COLO829 (cell line): ENCODE measurements at regions not wholly inside any gene's neighbourhood (a gene's known extent, or its start where the extent isn't known, plus 50 kb on each side); places are given as distances from the start of the nearest gene placed in this dataset.
A peak's percentile ranks its signal among the peaks of the same experiment; 100 is the strongest.

Experiments used
- DNase-seq: peaks from one replicate; pipeline ENCODE4 v3.0.0; 2012; ENCODE audit warnings: low spot score

DNA sequence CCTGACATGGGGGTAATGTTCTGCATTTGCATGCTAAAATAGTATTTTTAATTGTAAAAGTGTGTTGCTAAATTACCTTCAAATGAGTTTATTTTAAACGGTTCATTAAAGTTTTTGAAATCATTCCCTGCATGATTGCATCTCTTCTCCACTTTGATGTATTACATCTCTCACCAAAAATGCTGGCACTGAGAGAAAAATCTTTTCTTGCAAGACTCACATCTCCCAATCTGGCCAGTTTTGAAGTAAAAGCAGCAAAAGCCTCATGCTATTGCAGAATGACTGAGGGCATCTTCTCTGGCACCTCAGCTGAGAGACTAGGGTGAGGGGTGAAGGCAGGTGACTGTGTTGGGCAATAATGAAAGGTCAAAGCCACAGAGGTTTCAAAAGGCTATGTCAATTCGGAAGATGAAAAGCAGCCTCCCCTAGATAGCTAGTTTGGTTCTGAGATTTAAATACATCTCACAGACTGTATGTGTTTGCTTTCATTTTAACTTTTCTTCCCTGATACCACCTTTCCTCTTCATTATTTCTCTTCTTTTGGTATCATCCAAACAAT is 292.2 kb upstream of the RAG2 start:
- no peak for DNase-seq

DNA sequence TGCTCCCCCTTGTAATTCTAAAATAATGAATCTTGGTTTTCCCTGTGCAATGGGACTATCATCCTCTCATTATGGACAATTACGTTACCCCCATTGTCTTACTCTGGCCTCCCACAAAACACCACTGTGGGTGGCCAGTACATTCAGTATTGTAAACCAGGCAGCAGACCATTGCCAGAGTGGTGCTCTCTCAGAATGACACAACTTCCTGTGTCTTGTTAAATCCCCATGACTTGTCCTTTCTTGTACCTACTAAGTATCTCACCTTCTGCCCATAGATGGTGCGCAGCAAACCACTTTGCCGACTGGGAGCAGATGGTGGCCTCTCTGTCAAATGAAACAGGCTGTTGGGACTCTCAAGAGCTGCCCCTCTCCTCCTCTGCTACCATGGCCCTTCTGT is 287.1 kb upstream of the RAG2 start:
- no peak for DNase-seq

- no peak for DNase-seq
Observed at GRCh38 chr11:36878737-36879136, 280.7 kb upstream of the RAG2 start.

DNA sequence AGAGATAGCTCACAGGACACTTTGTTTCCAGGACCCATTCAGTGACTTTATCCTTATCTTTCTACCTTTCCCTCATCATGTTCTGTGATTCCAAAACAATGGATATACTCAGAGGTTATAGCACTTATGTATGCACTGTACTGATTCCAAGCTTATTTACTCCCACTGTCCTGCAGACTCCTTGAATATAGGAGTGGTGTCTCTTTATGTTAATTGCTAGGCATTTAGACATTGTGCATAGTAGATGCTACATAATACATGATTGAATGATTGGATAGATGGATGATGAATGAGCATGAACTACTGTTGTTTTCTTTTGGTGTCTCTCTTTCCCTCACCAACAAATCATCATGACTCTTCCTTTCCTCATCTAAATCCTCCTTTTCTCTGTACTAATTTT is 279.1 kb upstream of the RAG2 start:
- no peak for DNase-seq

DNA sequence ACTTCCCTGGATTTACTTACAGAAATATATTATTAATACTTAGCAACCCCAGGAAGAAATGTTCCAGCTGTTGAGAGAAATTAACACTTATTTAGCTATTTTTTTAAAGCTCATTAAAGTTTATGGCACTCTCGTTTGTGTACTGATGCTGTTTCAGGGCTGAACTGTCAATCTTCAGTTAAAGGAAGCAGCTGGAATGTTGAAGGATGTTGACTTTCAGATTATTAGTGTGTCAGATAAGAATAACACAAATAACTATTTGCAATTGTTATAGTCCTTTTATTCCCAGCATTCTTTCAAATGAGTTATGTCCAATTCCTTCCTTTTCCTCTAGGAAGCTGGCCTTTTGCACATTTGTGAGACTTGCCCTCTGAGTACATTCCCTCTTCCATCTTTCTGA is 278.2 kb upstream of the RAG2 start:
- DNase-seq = no peak

GRCh38 chr11:36874291-36874690 is 276.3 kb upstream of the RAG2 start:
- no peak for DNase-seq

DNA sequence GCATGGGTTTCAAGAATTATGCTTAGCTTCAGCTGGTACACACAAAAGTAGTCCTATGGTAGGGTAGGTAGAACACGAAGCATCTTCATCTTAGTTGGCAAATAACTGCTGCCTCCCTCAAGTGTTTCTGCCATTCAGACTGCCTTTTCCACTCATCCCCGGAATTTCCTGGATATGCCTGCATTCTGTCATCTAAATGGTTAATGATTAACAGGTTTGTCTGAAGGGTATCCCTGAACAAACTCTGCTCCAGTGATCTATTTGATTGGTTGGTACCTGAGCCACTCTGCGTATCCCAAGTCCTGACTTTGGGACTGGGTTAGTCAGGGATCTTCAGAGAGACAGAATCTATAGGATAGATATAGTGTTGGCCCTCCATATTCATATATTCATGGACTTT is 272.3 kb upstream of the RAG2 start:
- no peak for DNase-seq

DNA sequence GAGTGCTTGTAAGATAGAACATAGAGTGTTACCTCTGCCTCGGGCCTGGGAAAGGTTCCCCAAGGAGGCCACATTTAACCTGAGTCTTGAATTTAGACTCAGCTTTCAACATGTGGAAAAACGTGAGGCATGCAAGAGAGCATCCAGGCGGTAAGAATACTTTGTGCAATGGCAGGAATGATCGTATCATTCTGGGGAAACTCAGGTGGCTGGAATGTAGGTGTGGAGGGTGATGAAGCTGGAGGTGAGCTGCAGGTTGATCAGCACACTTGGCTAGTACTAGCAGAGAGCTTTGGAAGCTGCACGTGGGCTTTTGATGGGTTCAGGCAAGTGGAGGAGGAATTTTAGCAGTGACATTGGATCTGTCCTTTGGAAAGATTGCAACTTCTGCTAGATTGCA is 270.3 kb upstream of the RAG2 start:
- no peak for DNase-seq

DNA sequence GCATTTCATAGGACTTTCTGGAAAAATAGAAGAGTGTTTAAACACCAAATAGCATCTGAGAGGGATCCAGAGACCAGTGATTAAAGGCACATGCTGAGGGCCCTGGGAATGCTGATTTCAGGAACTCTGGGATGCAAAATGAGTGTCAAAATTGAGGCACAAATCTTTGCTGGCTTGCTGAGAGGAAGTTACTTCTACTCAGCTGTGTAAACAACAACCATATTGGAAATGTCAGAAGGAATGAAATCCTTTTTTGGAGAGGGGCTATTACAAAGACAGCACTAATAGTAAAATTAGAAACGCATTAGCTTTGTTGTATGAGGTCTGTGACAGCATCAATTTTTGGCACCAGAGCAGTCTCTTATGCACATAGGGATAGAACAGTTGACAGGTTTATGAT is 267.8 kb upstream of the RAG2 start:
- no peak for DNase-seq

- DNase-seq = no peak
Observed at GRCh38 chr11:36854875-36855274, 256.8 kb upstream of the RAG2 start.

DNA sequence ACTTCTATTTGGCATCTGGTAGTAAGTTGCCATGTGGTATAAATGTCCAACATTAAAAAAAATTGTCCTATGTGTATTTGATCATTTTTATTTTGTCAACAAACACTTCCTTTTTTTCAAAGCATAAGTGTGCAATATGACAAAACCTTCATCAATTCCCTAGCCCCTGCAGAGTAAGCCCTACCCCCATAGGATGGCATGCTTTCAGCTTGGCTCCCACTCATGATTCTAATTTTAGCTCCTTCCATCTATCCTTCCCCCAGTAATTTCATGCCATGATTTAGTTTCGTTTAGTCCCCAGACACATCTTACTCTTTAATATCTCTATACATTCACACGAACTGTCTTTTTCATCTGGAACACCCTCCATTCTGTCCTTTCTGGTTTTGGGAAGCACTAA is 250.6 kb upstream of the RAG2 start:
- no peak for DNase-seq

DNA sequence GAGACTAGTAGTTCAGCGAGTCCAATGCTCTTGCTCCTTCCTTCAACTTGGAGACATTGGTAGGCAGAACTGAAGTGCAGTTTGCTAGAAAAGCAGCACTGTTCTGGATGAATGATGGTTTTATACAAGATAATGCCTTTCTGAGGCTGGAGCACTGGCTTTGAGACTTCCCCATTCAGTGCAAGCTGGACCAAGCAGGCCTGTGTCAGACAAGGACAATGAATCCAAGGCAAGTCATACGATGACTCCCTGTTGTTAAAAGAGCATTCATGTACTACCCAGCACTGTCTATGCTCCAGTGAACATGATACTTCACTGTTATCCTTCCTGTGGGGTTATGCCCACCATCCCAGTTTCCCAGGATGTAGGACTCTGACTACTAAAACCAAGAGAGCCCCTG is 242.3 kb upstream of the RAG2 start:
- DNase-seq = no peak

- no peak for DNase-seq
Observed at GRCh38 chr11:36837831-36838437, 239.9 kb upstream of the RAG2 start.

GRCh38 chr11:36825251-36825650 is 227.2 kb upstream of the RAG2 start:
- no peak for DNase-seq

- no peak for DNase-seq
Observed at GRCh38 chr11:36824349-36824748, 226.3 kb upstream of the RAG2 start.

DNA sequence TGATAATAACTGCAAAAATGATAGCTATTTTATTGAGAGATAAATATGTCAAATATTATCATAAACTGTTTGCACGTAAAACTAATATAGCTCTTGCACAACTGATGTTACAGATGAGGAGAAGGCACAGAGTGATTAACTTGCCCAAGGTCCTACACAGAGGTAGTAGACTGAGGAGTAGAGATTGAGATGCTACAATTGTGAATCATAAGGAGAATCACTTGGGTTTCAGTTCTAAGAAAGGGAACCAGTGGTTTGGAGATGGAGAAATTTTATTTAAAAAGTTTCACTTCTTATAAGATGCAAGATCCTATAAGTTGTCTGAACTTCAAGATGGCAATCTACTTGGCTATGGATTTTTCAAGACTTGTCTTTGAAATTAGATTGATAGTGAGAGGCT is 224.8 kb upstream of the RAG2 start:
- DNase-seq = no peak

GRCh38 chr11:36818410-36818809 is 220.4 kb upstream of the RAG2 start:
- DNase-seq = peak; percentile 20

GRCh38 chr11:36817336-36817965 is 219.4 kb upstream of the RAG2 start:
- peak; percentile 45 for DNase-seq

DNA sequence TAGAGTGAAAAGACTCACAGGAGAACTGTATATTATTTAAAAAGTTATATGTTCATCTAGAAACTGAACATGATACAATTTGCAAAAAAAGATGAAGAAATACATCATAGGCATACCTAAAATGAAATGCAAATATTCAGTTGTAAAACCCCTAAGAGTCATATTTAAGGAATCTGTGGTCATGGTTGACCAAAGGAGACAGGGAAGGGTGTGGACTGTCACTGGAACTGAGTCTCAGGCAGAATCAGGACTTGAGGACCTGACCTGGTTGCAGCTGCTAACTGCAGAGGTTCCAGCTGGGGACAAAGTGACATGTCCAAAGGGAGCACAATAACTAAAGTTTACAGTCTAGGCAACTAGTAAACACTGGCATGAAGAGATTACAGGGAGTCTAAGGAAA is 211.3 kb upstream of the RAG2 start:
- no peak for DNase-seq

DNA sequence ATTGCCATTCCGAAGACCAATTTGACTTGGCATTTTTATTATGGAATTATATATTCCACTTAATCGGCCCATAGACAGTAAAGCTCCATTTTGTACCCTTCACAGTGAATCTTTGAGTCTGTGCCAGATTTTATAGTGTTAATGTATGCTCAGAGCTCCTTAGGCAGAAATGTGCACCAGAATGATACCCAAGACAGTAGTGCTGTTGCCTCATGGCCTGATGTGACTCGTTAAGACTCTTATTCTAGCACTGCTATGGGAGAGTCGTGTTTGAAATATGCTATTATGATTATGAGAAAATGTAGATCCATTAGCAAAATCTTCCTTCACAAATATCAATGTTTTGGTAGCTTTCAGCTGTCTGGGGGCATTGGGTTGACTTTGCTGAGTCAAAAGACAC is 209.8 kb upstream of the RAG2 start:
- DNase-seq = no peak

DNA sequence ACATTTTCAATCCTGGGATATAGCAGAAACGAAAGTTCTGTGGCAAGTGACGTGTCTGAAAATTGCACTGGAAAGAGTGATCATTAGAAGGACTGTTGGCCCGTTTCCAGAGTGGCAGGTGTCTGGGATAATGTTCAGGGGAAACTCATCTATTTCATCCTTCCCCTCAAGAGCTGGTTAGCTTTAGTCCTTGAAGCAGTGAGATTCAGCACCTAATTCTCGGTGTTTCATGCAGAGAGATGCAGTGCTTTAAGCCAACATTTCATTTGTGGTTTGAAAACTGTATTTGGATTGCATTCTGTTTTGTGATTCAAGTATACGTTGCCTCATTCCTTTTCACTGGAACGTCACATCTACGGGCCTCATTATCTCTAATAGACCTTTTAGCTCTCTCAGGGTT is 205.0 kb upstream of the RAG2 start:
- no peak for DNase-seq

GRCh38 chr11:36792996-36793914 is 195.2 kb upstream of the RAG2 start:
- DNase-seq = no peak

DNA sequence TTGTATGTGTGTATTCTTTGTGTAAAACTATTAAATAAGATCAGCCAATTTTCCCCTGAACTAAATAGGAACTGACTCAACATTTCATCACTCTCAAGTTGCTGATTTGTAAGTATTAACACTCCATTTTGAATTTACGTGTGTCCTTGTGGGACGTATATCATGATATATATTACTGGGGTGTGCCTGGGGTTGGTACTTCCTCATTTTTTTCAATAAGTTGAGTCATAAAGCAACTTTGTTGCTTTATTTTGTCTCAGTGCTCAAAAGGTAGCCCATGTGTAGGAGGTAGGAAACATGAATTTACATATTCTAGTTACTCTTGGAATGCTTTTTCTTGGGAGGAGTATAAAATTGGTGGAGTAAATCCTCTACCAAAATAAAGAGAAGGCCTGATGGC is 193.9 kb upstream of the RAG2 start:
- DNase-seq = no peak
